K562 (cell line): ENCODE measurements at regions not wholly inside any gene's neighbourhood (a gene's known extent, or its start where the extent isn't known, plus 50 kb on each side); places are given as distances from the start of the nearest gene placed in this dataset.
A peak's percentile ranks its signal among the peaks of the same experiment; 100 is the strongest.

Source experiments
- CBX3 ChIP-seq, 2 experiments: IDR thresholded peaks; 1 replicate in 1 of 2; 2 replicates in 1 of 2; pipeline ENCODE4 v1.6.1; 2012; ENCODE audit warnings: inconsistent platforms in 2 of 2, low read length in 2 of 2, borderline replicate concordance in 1 of 2, control low read depth in 1 of 2
- CREB5 ChIP-seq: fragments of 250-450 bp; sonication (Bioruptor Pico); IDR thresholded peaks from 2 replicates; pipeline ENCODE4 v1.5.0; 2020; ENCODE audit warnings: mild to moderate bottlenecking
- CTCF ChIP-seq, 3 experiments: IDR thresholded peaks in 2 of 3; conservative IDR thresholded peaks in 1 of 3; 2 replicates each; pipeline ENCODE4 v1.5.1; 2011 to 2012; ENCODE audit warnings: low read length in 3 of 3, mild to moderate bottlenecking in 3 of 3, control low read depth in 2 of 3, improper control_type of control experiment in 1 of 3, inconsistent platforms in 1 of 3, low read depth in 1 of 3, mixed read lengths in 1 of 3, moderate library complexity in 1 of 3; ENCODE audit not compliant: insufficient read depth in 2 of 3
- NKRF ChIP-seq: fragments of 450-650 bp; IDR thresholded peaks from 2 replicates; pipeline ENCODE4 v1.6.1; 2016; ENCODE audit warnings: borderline replicate concordance
- PRDM10 ChIP-seq: fragments of 450-650 bp; IDR thresholded peaks from 2 replicates; pipeline ENCODE4 v1.6.1; 2018; ENCODE audit not compliant: partially characterized antibody
- REST ChIP-seq, 2 experiments: fragments of 450-650 bp; formaldehyde crosslinking in 1 of 2; IDR thresholded peaks; 2 replicates each; pipeline versions ENCODE4 v1.4.0 to v1.6.1; 2014 to 2020; ENCODE audit warnings: mild to moderate bottlenecking in 2 of 2, borderline replicate concordance in 1 of 2, low read depth in 1 of 2
- SMARCE1 ChIP-seq: fragments of 450-650 bp; IDR thresholded peaks from 2 replicates; pipeline ENCODE4 v1.7.1; 2016; ENCODE audit warnings: mild to moderate bottlenecking
- SMC3 ChIP-seq: conservative IDR thresholded peaks from 2 replicates; pipeline ENCODE4 v1.6.1; 2011; ENCODE audit warnings: low read depth, low read length, improper control_type of control experiment; ENCODE audit not compliant: insufficient read depth

GRCh38 chr1:229714964-229715603 lies 89.0 kb downstream of the URB2 start (continued):
- TF ChIP-seq CBX3 (IDR thresholded peaks at IDR 0.05; ENCODE audit: borderline replicate concordance in 1 of 2, low read length in 2 of 2) = peak in 1 of 2 experiments; percentile 59; a peak in 1 of 3 replicates
- peak; percentile 80 for TF ChIP-seq REST (IDR thresholded peaks at IDR 0.05; ENCODE audit: borderline replicate concordance)
- no peak for TF ChIP-seq REST (CRISPR knock-in tag; IDR thresholded peaks at IDR 0.05; ENCODE audit: low read depth)
- no peak for TF ChIP-seq CREB5 (CRISPR knock-in tag)
- TF ChIP-seq SMARCE1 = no peak
- peak; percentile 75 to 87 (median 83) for TF ChIP-seq CTCF (IDR thresholded peaks at IDR 0.05 in 2 of 3, conservative IDR thresholded peaks at IDR 0.05 in 1 of 3; ENCODE audit: insufficient read depth in 2 of 3, low read depth in 1 of 3, low read length in 3 of 3)
- TF ChIP-seq NKRF = no peak
- TF ChIP-seq SMC3 = peak; percentile 84
- no peak for TF ChIP-seq PRDM10
